Superior temporal gyrus (tissue), 1 donor: ENCODE measurements at regions not wholly inside any gene's neighbourhood (a gene's known extent, or its start where the extent isn't known, plus 50 kb on each side); places are given as distances from the start of the nearest gene placed in this dataset.
"Not testable (repeated sequence)": the region's sequence is repeated elsewhere in the genome, so short reads cannot be mapped to it uniquely, and the experiment has no call there.

ENCODE experiments used
- DNase-seq: peaks from one replicate; pipeline ENCODE4 v3.0.0-alpha.2; 2016; ENCODE audit errors: extremely low spot score

- DNase-seq, result peak; percentile 56
Observed at GRCh38 chr4:56575820-56576429, 70.3 kb downstream of the ARL9 start.

GRCh38 chr4:56592417-56592816 is 86.8 kb downstream of the ARL9 start:
- not testable (repeated sequence) for DNase-seq
